ENCODE measurements at regions not wholly inside any gene's neighbourhood (a gene's known extent, or its start where the extent isn't known, plus 50 kb on each side); places are given as distances from the start of the nearest gene placed in this dataset.

DNA sequence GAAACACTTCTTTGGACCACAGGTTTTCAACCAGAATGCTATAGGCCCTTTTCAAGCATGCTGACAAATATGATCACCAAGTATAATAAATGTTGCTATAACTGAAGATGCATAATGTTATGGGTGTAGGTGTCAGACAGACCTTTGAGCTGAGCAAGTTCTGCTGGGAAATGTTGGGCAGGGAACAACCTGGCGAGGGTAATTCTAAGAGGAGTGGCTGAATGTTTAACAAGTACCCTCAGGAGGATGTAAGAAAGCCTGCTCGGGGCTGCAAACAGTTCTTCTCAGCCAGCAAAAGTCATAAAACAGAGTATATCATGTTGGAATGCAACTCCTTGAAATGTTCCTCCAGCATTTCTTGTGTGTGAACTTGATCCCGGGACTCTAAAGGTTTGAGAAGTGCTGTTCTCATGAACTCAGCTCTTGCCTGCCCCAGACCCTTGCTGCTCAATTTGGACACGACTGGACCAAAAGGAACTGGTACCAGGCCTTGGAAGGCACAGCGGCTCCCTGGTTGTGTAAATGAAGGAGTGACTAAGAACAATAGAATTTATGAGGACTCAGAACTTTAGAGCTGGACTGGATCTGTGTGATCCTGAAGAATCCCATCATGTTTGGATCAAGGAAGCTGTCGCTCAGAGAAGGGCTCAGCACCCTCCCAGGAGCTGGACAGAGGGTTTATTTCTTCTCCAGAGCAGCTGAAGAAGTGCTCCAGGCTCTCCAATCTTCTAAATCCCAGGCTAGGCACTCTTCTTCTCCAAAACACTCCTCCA, 143.2 kb upstream of the ANK3 start:
- in situ Hi-C loops (cut with MboI; ENCODE audit: low pct_ligation_motif_present in 1 of 4, low pct_unique_long_range_greater_than_20kb in 1 of 4, low sequenced_read_pairs in 3 of 4), result no loop called here

GRCh38 chr10:60531006-60531405, 141.3 kb upstream of the ANK3 start:
- intact Hi-C loops (cut with DNase I; ENCODE audit: low total_unique reads), result no loop called here

More for the DNA sequence above, 143.2 kb upstream of the ANK3 start:
- H3K27ac ChIP-seq, result peak overlapping the region; percentile 36 to 61 (median 50)
- H3K4me3 ChIP-seq, result no peak overlapping the region
- H3K4me1 ChIP-seq, result peaks cover 0 to 19% (median 6%) of the 10 kb centered on the region in 4 donors
- H3K9me3 ChIP-seq, result no peaks in the 10 kb centered on the region
- intact Hi-C loops (cut with DNase I; ENCODE audit: low total_unique reads), result no loop called here
- WGBS, 2 donors (ENCODE audit: low coverage in 1 of 2), result 46 to 72% methylated on average over 3 to 6 of the region's 6 CpGs
- H3K27me3 ChIP-seq, result no peaks in the 10 kb centered on the region
- peak; percentile 62 for DNase-seq
- TF ChIP-seq EP300 (IDR thresholded peaks at IDR 0.05; ENCODE audit: low read depth) (no peak), POLR2A (IDR thresholded peaks at IDR 0.05) (no peak)
- H3K36me3 ChIP-seq, result no peaks in the 10 kb centered on the region

GRCh38 chr10:60527676-60528075, 138.0 kb upstream of the ANK3 start:
- 80 to 89% methylated on average over 1 to 2 of the region's 2 CpGs for WGBS, 2 donors (ENCODE audit: low coverage in 1 of 2)

More at GRCh38 chr10:60531006-60531405, 141.3 kb upstream of the ANK3 start:
- TF ChIP-seq, protein P1, sequence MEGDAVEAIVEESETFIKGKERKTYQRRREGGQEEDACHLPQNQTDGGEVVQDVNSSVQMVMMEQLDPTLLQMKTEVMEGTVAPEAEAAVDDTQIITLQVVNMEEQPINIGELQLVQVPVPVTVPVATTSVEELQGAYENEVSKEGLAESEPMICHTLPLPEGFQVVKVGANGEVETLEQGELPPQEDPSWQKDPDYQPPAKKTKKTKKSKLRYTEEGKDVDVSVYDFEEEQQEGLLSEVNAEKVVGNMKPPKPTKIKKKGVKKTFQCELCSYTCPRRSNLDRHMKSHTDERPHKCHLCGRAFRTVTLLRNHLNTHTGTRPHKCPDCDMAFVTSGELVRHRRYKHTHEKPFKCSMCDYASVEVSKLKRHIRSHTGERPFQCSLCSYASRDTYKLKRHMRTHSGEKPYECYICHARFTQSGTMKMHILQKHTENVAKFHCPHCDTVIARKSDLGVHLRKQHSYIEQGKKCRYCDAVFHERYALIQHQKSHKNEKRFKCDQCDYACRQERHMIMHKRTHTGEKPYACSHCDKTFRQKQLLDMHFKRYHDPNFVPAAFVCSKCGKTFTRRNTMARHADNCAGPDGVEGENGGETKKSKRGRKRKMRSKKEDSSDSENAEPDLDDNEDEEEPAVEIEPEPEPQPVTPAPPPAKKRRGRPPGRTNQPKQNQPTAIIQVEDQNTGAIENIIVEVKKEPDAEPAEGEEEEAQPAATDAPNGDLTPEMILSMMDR (IDR thresholded peaks at IDR 0.05), result no peak
- TF ChIP-seq POLR2AphosphoS5 (IDR thresholded peaks at IDR 0.05), result no peak
- TF ChIP-seq POLR2A (IDR thresholded peaks at IDR 0.05), result no peak
- no peak for TF ChIP-seq EP300 (IDR thresholded peaks at IDR 0.05; ENCODE audit: low read depth)
- H3K36me3 ChIP-seq, result no peaks in the 10 kb centered on the region
- DNase-seq, result no peak
- H3K27ac ChIP-seq, result no peak overlapping the region
- no peaks in the 10 kb centered on the region for H3K9me3 ChIP-seq
- H3K4me1 ChIP-seq, result peaks cover 0 to 19% (median 6%) of the 10 kb centered on the region in 4 donors
- H3K4me3 ChIP-seq, result no peak overlapping the region
- 71 to 87% methylated on average over 2 of the region's 2 CpGs for WGBS, 2 donors (ENCODE audit: low coverage in 1 of 2)
- H3K27me3 ChIP-seq, result no peaks in the 10 kb centered on the region
- in situ Hi-C loops (cut with MboI; ENCODE audit: low pct_ligation_motif_present in 1 of 4, low pct_unique_long_range_greater_than_20kb in 1 of 4, low sequenced_read_pairs in 3 of 4), result no loop called here

DNA sequence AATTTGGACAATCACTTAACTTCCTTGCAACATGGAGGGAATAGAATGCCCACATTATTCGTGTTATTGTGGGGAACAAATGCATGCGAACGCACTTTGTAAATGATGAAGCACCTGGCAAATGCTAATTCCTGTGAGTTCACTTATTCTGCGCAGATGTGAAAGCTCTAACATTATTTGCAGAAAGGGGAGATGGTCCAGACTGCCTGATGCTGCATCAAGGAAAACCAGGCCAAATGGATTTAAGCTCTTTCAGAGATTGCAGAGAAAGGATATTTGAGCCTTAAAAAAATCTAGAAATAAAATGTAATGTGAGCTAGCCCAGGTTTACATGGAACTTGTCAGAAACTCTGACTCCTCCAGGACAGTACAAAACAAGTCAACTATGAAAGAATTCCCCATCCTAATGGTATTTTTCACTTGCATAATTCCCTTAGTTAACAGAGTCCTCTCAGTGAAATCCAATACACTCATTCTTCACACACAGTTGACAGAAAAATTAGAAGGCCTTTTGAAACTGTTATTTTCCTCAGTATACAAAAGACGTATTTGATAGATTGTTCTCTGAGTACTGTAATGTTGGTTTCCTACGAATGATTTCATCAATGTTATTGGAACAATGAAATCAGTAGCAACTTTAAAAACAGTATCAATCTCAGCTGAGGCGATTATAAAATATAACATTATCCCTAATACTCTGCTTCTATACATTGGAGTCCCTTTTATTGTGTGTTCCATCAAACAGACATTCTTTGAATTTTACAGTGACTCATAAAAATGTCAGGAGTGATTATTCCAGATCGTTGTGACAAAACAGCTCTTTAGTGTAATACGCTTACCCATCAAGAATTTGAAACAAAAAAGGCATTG, 136.3 kb upstream of the ANK3 start:
- Histone ChIP-seq H3K9me3 (no peaks in the 10 kb centered on the region), H3K27ac (no peak overlapping the region), H3K36me3 (no peaks in the 10 kb centered on the region), H3K4me1 (no peaks in the 10 kb centered on the region), H3K4me3 (no peak overlapping the region), H3K27me3 (no peaks in the 10 kb centered on the region)
- in situ Hi-C loops (cut with MboI; ENCODE audit: low pct_ligation_motif_present in 1 of 4, low pct_unique_long_range_greater_than_20kb in 1 of 4, low sequenced_read_pairs in 3 of 4) (no loop called here), intact Hi-C loops (cut with DNase I; ENCODE audit: low total_unique reads) (loop anchor here (5.0 kb wide), 1 partner anchor 889 kb away; no protein-coding TSS in a partner anchor)
- DNase-seq, result no peak
- TF ChIP-seq POLR2A (IDR thresholded peaks at IDR 0.05) (no peak), POLR2AphosphoS5 (IDR thresholded peaks at IDR 0.05) (no peak), EP300 (IDR thresholded peaks at IDR 0.05; ENCODE audit: low read depth) (no peak)
- TF ChIP-seq, protein P1 (IDR thresholded peaks at IDR 0.05), result no peak
- 70 to 83% methylated on average over 9 of the region's 9 CpGs for WGBS, 2 donors (ENCODE audit: low coverage in 1 of 2)

More at GRCh38 chr10:60527676-60528075, 138.0 kb upstream of the ANK3 start:
- H3K27me3 ChIP-seq, result no peaks in the 10 kb centered on the region
- in situ Hi-C loops (cut with MboI; ENCODE audit: low pct_ligation_motif_present in 1 of 4, low pct_unique_long_range_greater_than_20kb in 1 of 4, low sequenced_read_pairs in 3 of 4), result no loop called here
- TF ChIP-seq POLR2AphosphoS5 (IDR thresholded peaks at IDR 0.05) (no peak), POLR2A (IDR thresholded peaks at IDR 0.05) (no peak), EP300 (IDR thresholded peaks at IDR 0.05; ENCODE audit: low read depth) (no peak)
- TF ChIP-seq, protein P1 (IDR thresholded peaks at IDR 0.05), result no peak
- intact Hi-C loops (cut with DNase I; ENCODE audit: low total_unique reads), result loop anchor here (5.0 kb wide), 1 partner anchor 890 kb away; no protein-coding TSS in a partner anchor
- DNase-seq, result no peak
- no peak overlapping the region for H3K27ac ChIP-seq
- H3K9me3 ChIP-seq, result no peaks in the 10 kb centered on the region
- peaks cover 0 to 10% (median 3%) of the 10 kb centered on the region in 4 donors for H3K4me1 ChIP-seq
- H3K36me3 ChIP-seq, result no peaks in the 10 kb centered on the region
- no peak overlapping the region for H3K4me3 ChIP-seq
